ENCODE measurements at regions not wholly inside any gene's neighbourhood (a gene's known extent, or its start where the extent isn't known, plus 50 kb on each side); places are given as distances from the start of the nearest gene placed in this dataset.

DNA sequence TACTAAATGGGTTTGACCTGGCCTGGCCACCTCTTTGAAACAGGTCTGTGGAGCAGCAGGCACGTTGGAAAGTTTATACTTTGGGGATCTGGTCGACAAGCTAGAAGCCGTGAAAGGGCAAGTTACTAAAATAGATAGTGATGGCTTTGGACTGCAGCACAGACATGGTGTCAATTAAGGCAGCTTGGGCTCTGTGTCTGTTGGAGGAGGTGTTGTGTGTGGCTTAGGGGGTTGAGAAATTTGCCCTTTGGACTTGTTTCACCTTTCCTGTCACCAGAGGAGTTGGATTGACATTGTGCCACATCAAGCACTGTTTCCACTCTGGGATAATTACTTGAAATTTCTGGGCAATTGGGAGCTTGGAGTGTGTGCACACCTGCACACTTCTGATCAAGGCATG, 251.8 kb upstream of the MKI67 start:
- TF ChIP-seq TCF7L2 (IDR thresholded peaks at IDR 0.05; ENCODE audit: borderline replicate concordance, extremely low read depth, insufficient read depth, insufficient read length) (no peak), POLR2A (IDR thresholded peaks at IDR 0.05; ENCODE audit: borderline replicate concordance, extremely low read depth, insufficient read depth, insufficient read length) (no peak), CBX3 (IDR thresholded peaks at IDR 0.05; ENCODE audit: low read depth) (no peak), POLR2AphosphoS5 (IDR thresholded peaks at IDR 0.05; ENCODE audit: low read depth, low read length) (no peak)
- TF ChIP-seq, protein P1, sequence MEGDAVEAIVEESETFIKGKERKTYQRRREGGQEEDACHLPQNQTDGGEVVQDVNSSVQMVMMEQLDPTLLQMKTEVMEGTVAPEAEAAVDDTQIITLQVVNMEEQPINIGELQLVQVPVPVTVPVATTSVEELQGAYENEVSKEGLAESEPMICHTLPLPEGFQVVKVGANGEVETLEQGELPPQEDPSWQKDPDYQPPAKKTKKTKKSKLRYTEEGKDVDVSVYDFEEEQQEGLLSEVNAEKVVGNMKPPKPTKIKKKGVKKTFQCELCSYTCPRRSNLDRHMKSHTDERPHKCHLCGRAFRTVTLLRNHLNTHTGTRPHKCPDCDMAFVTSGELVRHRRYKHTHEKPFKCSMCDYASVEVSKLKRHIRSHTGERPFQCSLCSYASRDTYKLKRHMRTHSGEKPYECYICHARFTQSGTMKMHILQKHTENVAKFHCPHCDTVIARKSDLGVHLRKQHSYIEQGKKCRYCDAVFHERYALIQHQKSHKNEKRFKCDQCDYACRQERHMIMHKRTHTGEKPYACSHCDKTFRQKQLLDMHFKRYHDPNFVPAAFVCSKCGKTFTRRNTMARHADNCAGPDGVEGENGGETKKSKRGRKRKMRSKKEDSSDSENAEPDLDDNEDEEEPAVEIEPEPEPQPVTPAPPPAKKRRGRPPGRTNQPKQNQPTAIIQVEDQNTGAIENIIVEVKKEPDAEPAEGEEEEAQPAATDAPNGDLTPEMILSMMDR (IDR thresholded peaks at IDR 0.05 in 2 of 3, conservative IDR thresholded peaks at IDR 0.05 in 1 of 3; ENCODE audit: borderline replicate concordance in 1 of 3, insufficient read depth in 1 of 3, low read depth in 2 of 3, low read length in 2 of 3), result no peak
